ENCODE measurements at regions not wholly inside any gene's neighbourhood (a gene's known extent, or its start where the extent isn't known, plus 50 kb on each side); places are given as distances from the start of the nearest gene placed in this dataset.
"Not testable (repeated sequence)": the region's sequence is repeated elsewhere in the genome, so short reads cannot be mapped to it uniquely, and the experiment has no call there.

DNA sequence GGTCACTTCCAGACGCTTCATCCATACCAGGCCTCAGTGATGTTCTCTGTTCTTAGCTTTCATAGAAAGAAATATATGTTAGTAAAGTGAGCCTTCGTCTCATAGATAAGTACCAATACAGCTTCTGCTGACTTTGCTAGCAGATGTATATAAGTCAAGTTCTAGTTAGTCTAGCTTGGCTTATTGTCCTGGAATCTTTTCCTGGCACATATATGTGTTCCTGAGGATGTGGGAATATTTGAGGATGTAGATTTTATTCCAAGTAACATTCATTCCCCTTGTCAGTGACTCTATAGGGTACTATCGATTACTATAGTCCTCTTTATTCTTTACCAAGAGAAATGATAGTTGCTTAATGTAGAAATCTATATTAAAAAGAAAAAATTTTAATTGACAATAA is 135.2 kb upstream of the FAM9C start:
- DNase-seq = no peak

DNA sequence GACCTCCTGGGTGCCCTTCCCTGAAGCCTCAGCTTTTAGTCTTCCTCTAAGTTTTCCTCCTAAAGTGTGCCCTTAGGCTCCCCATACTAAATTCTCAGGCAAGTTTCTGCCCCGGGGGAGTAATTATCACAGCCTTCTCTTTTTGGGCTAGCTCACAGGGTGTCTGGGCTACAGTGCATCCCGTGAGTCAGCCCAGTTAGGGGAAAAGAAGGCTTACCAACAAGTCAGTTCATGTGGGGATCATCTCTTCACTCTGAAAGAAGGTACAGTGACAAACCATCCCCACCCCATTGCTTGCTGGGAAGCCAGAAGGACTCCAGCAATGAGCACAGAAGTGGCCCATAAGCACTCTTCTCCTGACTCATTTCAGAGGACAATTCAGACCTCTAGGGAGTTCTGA is 134.7 kb upstream of the FAM9C start:
- no peak for DNase-seq

DNA sequence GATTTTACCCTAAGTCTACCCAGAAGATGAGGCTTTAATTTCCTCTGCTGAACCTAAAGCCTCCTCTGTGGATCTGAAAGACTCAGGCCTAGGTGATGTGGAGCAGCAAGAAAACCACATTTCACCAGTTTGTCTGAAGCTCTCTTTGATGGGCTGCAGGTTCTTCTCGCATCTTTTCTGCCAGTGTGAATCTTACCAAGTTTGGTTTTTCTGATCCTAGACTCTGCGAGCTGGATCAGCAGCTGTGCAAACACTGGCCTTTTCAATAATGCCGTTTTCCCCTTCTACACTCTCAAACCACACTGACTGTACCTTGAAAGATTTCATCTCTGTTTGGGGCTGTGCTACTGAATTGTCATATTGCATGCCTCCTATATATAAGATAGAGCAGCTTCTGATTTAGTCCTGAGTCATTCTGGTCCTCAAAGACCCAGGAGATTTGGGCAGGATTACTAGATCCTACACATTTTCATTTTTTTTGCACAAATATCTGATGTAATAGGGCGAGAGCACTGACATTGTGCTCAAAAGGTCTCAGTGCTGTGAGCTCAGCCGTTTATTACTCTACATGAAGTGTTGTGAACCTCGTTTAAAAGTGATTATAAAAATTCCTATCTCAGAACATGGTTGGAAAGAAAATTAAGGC is 133.6 kb upstream of the FAM9C start:
- no peak for DNase-seq

DNA sequence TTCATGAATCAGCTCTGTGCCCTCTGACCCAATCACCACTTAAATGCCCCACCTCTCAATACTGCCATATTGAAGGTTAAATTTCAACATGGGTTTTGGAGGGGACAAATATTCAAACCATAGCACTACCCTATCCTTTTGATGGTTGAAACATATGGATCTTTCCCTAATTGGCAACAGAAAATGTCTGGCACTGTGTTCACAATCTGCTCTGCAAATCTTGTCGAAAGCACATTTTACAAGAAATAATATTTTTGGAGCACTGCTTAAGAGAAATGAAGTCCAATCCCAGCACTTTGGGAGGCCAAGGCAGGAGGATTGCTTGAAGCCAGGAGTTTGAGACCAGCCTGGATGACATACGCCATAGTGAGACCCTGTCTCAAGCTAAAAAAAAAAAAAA is 130.6 kb upstream of the FAM9C start:
- no peak for DNase-seq

DNA sequence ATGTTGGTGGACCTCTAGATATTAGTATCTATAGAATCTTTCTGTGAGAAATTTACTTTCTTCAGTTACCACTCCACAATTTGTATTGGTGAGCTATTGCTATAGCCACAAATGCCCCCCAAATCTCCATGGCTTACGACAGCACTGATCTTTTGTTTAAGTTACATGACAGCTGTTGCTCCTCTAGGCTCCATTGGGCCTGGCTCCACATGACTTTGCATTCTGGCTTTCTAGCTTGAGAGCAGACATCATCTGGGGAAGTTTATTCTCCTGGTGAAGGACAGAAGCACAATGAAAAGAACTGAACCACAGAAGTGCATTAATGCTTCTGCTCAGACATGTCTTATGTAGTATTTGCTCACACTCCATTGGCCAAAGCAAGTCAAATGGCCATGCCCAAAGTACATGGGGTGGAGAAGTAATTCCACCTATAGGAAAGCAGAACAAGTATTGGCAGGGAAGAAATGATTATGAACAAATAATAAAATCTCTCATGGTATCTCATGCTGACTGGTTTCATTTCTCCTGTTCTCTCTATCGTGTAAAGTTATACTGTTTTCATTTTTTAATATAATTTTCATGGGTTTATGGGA is 126.6 kb upstream of the FAM9C start:
- no peak for DNase-seq

DNA sequence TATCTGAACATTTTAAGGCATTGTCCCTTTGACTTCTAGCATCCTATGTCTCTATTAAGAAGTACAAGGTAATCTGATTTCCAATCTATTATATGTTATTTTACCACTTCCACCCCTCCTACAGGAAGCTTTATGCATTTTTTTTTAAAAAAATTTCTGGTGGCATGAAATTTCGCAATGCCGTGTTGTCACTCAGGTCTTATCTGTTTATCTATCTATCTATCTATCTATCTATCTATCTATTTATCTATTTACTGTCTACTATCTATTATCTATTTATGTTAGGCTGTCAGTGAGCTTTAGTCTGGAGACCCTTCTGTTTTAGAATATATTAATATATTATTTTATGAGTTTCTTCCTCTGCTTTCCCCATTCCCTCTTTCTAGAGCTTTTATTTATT is 125.3 kb upstream of the FAM9C start:
- no peak for DNase-seq

DNA sequence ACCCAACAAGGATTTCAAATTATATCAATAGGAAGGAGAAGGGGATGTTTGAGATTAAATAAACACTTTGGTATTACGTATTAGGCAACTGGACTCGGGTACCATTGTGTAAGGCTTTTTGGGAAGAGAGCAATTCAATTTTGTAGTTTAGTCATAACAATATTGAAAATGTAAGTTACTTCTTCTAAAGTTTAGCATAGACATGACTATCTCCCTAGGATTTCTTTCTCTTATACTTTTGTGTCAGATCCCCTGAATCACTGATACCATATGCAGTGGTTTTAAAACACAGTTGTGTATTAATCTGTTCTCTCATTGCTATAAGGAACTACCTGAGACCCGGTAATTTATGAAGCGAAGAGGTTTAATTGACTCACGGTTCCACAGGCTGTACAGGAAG is 123.8 kb upstream of the FAM9C start:
- no peak for DNase-seq

DNA sequence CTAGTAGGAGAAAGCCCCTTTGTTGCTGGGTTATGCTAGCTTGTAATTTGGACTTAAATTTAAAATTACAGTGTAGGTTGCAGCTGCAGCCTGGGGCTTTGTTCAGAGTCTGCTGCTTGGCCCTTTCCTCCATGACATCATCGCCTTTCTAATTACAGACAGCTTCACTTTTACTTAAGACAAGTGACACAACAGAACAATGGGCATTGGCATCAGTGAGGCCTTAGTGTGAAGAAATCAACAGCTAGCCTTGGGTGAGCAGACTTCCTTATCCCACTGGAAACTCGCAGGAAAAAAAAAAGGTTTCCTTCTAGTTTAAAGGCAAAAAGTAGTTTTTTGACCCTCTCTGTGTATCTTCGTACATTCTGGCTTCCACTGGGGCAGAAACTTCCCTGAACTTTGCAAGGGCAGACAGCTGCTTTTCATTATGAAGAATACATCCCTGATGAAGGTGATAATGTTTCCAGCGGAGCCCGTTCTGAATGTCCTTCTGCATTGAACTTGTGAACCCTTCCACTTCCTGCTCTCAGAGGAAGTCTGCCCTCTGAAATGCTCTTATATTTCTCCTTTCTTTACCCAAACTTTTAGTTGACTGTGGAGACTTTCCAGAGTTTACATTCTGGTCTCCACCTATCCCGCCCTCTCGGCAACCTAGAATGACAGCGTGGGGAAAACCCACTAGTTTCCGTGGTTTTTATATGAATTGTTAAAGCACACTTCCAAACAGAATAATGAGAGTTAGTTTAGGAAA is 123.2 kb upstream of the FAM9C start:
- DNase-seq = no peak

DNA sequence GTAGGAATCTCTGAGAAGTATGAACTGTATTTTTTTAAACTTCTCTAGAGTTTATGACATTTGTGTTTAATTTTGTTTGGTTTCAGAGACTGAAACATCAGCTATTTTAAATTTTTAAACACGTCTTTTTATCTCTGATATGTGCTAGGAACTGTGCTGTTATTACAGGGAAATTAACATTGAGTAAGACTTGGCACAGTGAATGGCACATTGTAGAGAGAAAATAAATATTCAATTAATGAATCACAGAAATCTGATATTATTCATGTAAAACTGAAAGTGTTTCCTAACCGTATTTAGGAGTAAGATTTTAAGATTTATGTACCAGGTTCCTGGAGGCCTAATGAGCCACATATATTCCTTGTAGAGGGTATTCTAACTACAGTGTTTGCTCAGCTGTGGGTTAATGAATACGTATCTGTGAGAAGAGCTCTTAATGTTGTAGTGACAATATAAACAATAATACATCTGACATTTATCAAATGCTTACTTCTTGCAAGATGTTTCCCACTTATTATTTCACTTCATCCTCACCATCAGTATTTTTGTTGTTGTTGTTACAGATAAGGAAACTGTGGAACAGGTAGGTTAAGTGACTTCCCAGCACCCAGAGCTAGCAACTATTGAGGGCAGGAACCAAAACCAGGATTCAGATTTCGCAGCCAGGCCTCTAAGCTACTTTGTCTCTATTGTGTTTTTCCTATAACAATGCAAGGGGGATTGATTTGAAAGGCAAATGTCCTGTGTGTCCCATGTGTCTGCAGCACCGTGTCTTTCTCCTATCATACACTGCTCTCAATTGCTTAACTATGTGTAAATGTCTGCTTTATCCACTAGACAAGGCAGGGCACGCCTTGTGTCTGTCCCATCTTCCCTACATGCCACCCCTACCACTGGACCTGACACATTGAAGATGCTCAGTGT is 121.1 kb upstream of the FAM9C start:
- no peak for DNase-seq

DNA sequence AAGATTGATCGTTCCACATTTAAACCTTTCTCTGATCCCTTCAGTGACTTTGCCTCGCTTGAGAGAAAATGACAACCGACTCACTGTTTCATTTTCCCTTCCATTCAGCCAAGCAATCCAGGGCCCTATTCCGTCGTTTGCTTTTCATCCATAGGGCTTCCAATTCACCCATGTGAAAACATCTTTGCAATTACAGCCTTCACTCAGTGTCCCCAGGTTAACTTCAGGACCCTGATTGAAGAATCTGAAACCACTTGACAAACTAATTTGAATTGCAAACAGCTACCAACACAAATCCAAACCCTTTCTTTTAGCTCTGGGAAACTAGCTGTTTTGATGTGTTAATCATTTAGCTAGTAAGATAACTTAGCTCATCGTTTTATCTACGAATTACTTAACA is 120.2 kb upstream of the FAM9C start:
- no peak for DNase-seq

DNA sequence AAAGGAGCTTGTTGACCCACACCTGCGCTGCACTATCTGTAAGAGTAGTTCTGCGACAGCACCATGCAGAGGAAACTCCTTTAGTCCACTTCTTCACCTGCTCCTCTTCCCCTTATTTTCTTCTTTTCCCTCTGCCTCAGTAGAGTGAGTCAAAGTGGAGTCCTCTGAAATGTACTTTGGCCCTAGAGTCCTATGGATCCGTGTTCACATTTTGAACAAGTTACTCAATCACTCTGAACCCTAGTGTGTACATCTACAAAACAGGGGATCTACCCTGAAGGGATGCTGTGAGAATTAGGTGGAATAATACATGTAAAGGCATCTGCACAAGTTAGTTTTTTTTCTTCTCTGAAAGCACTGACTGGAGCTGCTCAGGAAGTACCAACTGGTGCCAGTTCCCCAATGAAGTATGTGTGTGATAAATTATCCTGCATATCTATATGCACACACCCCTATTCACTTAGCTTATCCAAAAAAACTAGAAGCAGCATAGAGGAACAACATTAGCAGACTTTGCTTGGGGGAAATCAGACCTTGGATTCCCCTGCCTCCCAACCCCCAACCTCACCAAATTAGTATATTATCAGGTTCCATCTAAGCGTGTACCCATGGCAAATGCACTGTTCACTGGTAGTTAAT is 118.5 kb upstream of the FAM9C start:
- DNase-seq = peak in 1 of 2 donors; percentile 21

DNA sequence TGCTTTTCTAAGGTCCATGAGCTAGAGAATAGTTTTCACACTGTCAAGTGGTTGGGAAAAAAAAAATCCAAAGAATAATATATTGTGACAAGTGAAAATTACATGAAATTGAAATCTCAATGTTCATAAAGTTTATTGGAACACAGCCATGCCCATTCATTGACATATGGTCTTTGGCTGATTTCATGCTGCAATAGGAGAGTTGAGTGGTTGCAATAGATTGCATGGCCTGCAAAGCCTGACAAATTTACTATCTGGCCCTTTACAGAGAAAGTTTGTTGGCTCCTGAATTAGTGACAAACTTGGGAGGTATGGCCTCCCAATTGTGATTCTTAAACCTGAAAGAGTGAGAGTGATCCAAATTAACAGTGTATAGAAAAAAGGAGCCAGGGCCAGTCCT is 115.5 kb upstream of the FAM9C start:
- DNase-seq = no peak

DNA sequence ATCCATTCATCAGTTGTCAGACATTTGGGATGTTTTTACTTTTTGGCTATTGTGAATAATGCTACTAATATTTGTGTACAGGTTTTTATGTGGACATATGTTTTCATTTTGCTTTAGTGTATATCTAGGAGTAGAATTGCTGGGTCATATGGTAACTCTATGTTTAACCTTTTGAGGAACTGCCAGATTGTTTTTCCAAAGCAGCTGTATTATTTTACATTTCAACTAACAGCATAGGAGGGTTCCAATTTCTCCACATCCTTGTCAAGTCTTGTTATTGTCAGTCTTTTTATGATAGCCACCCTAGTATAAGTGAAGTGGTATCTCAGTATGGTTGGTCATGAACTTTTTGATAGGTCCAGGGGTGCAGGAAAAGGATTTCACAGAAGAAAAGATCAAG is 114.5 kb upstream of the FAM9C start:
- no peak for DNase-seq

DNA sequence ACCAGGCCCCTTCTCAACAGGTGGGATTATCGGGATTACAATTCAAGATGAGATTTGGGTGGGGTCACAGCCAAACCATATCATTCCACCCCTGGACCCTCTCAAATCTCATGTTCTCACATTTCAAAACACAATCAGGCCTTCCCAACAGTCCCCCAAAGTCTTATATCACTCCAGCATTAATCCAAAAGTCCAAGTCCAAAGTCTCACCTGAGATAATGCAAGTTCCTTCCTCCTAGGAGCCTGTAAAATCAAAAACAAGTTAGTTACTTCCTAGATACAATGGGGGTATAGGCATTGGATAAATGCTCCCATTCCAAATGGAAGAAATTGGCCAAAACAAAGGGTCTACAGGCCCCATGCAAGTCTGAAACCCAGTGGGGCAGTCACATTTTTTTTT is 111.1 kb upstream of the FAM9C start:
- DNase-seq = not testable (repeated sequence)

DNA sequence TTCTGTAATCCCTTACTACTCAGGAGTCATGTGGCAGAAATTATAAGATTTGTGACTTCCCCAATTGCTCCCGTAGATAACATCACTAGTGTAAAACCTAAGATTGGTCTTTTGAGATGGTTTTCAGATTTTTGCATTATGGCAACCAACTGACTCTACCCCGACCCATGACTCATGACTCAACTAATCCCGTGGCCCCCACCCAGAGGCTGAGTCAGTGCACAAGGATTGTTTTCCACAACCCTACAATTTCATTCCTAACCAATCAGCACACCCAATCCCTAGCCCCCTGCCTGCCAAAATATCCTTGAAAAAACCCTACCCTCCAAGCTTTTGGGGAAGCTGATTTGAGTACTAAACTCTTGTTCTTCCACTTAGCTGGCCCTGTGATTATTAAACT is 109.4 kb upstream of the FAM9C start:
- DNase-seq = peak in 1 of 2 donors; percentile 24

DNA sequence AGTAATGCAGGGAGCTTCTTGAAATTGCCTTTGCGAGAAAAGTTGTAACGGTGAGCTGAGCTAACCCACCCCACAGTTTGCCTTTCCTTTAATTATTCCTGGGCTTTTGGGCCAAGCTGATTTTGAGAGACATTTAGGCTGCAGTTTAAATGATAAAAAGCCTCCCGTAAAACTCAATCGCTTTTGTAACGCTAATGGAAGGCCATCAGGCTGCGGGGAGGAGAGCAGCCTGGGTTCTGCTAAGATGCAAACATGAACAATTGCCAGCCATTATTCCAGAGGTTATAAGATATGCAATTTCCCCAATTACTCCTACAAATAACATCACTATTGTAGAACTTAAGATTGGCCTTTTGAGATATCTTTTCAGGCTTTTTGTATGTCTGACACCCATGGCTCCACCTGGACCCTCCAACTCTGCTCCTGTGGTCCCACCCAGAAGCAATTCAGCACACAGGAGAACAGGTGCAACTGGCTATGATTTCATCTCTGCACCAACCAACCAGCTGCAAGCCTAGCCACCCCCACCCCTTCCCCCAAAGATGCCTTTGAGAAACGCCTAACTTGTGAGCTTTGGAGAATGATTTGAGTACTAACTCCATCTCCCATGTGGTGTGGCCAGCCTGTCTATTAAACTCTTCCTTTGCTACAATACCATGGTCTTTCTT is 108.2 kb upstream of the FAM9C start:
- DNase-seq = no peak

DNA sequence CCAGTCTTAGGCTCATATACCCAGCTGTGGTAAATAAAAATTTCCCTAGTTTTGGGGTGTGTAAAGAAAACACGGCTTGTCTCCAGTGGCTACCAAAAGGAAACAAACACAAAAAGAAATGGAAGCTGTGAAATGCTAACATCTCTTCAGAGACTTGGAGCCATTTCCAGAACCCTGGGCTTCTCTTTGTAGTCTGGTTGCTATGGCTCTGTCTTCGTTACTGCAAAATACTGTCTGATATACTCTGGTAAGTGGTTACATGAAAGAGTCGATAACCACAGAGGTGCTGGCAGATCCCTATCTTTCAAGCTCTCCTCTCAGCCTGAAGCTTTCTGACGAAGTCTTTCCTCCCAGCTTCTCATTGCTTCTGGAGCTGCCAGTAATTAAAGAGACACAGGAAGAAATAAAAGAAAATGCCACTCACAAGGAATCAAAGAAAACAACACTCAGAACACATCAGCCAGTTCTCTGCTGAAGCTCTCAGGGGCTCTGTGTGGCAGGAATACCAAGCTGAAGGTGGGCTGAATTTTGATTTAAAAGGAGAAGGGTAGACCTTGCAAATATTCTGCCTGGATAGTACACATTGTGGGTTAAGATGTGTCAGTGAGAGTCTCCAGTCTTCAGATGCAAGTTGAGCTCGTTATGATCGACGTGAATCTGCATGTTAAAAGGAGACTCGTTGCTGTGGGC is 107.6 kb upstream of the FAM9C start:
- DNase-seq = no peak

DNA sequence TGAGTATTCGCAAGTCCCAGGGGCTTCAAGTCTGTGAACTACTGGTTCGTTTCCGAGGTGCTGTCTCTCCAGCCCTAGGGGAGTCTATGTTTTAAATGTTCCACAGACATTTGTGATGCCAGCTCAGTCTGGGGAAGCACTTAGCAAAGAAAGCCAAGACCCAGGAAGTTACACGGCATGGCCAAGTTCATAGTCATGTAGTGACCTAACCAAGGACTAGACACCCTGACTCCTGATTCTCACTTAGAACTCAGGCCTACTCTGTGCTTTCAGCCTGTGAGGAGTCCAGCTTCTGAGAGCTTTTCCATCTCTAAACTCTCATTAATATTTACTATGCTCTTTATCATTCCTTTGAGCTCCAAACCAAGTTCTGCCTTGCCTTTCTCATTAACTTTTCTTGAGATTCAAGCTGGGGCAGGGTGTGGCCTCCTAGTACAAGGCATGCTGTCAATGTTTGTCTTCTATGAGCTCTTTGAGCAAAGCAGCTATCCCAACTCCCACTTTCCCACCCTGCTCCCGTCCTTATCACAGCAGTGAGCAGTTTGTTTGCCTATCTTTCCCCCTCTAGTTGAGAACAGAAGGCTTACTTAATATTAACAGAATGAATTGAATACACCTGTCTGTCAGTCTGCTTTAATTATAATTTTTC is 105.4 kb upstream of the FAM9C start:
- no peak for DNase-seq

DNA sequence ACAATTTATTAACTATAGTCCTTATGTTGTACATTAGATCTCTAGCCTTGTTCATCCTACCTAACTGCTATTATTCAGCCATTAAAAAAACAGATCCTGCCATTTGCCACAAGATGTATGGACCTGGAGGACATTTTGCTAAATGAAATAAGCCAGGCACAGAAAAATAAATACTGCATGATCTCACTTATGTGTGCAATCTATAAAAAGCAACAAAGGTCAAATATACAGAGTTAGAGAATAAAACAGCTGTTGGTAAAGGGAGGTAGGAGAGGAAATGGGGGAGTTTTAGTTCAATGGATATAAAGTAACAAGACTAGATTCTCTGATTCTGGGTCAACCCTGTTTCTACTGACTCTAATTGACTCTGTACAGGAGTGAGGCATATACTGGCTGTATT is 103.3 kb upstream of the FAM9C start:
- DNase-seq = no peak

DNA sequence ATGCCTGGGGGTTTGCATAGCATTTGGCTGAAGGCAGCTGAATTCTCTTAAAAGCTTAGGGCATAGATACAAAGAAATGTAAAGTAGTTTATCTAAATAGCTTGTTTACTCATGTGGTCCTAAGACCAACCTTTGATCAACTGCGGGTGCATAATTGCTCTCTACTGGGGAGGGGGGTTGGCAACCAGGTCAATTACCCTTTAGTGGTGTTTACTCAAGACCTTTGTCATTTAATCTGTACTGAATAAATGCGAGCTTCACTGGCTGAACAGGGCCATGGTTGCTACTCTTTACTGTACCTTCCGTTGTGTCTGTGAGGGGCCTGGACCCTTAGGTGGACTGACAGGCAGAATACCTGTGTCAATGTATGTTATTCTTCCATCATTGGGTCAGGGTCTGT is 102.7 kb upstream of the FAM9C start:
- no peak for DNase-seq
